ENCODE measurements at regions not wholly inside any gene's neighbourhood (a gene's known extent, or its start where the extent isn't known, plus 50 kb on each side); places are given as distances from the start of the nearest gene placed in this dataset.

- no peak for DNase-seq (ENCODE audit: low read depth in 1 of 2, low spot score in 1 of 2)
These were observed 555.9 kb downstream of the MIAT start for GRCh38 chr22:27213294-27213693.

DNA sequence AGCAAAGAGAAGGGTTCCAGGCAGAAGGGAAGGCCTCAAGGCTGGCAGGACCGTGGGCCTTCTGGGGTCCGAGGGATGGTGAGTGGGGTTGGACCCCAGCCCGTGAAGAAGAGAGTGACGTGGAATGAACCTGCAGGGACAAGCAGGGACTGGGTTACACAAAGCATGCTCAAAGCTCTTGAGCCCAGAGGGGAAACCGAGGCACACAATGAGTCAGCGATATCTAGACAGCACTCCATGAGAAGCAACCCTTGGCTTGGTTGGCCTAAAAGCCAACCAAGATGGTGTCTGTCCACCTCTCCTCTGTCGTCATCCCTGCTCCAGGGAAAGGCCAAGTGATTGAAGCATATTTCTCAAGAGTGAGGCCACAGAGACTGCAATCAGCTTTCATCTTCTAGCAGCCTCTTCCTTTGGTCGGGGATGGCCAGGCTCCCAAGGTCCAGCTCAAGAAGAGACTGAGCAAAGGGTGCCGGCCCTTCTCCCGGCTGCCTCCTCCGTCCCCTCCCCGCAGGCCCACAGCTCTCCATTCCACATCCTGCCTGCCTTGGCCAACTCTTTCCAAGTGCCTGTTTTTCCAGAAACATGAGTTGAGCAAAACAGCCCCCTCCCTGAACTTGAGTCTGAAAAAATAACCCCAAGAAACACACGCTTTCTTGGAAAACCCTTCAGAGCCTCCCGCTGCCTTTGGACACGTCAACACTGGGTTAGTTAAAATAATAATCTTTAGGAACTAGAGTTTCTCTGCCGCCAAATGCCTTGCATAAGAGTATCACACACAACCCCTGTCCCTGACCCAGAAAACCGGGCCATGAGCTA is 556.6 kb downstream of the MIAT start:
- DNase-seq (ENCODE audit: low read depth in 1 of 2, low spot score in 1 of 2): no peak

DNA sequence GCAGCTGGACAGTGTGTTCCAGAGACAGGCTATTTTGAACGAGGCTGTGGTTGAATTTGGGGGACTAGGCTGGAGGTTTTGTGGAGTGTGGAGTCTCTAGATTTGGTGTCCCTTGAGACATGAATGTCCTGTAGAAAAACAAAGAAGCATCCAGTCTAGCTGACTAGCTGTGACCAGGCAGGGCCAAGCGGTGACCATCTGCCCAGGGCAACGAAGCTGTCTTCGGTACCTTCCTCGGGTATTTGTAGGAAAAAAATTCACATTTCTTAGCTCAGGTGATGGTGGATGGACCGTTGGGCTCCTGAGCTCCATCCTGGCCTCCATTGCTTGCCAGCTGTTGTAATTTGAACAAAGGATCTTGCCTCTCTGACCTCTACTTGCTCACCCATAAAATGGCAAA is 557.3 kb downstream of the MIAT start:
- no peak for DNase-seq (ENCODE audit: low read depth in 1 of 2, low spot score in 1 of 2)

- DNase-seq (ENCODE audit: low read depth in 1 of 2, low spot score in 1 of 2): no peak
These were observed 558.5 kb downstream of the MIAT start for GRCh38 chr22:27215871-27216270.

DNA sequence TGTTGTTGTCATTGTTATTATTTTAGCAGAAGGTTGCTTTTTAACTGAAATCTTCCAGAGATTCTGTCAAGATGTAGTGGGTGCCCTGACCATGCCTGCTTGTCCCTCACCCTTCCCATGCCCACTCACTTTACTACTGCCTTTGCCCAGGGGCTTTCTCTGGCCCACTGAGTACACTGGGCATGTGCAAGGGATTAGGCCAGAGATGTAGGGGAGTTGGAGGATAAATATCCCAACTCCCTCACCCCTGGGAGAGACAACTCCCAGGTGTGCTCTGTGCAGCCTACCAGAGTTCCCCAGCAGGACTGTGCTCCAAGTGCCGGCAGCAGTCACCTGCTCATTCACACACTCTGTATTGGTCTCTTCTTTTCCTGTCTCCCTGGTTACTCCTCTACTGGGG is 559.1 kb downstream of the MIAT start:
- DNase-seq (ENCODE audit: low read depth in 1 of 2, low spot score in 1 of 2): no peak

DNA sequence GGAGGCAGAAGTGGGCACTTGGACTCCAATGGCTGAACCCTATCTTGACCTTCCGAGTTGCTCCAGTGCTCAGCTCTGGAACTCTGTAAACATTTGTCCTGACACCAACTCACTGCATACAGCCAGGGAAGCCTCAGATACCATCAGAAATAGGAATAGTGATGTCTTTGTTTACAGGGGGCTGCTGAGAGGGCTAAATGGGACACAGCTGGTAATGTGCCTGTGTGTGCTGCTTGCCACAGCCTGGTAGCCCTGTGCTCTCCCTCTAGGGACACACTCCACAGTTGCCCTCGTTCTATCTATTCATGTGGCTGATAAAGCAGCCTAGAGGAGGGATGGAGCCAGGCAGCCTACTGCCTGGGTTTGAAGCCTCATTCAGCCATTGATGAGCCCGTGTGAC is 559.8 kb downstream of the MIAT start:
- no peak for DNase-seq (ENCODE audit: low read depth in 1 of 2, low spot score in 1 of 2)

- no peak for DNase-seq (ENCODE audit: low read depth in 1 of 2, low spot score in 1 of 2)
These were observed 560.9 kb downstream of the MIAT start for GRCh38 chr22:27218012-27218920.

- DNase-seq (ENCODE audit: low read depth in 1 of 2, low spot score in 1 of 2): no peak
These were observed 561.6 kb downstream of the MIAT start for GRCh38 chr22:27219036-27219435.

DNA sequence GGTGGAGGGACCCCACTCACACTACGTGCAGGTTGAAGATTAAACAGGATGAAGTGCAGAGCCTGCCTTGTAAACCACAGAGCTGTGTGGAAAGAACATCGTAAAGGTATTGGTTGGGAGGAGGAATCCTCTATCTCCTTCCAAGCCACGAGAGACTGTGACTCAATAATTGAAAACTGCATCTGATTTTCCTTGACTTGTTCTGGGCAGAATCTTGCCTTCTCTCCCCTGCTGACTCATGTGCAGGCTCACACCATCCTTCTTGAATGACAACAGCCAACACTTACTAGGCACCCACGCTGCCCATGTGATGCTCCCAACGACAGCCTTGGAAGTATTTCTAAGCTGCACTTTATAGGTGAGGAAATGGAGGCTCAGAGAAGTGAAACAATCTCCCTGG is 563.0 kb downstream of the MIAT start:
- DNase-seq (ENCODE audit: low read depth in 1 of 2, low spot score in 1 of 2): no peak

DNA sequence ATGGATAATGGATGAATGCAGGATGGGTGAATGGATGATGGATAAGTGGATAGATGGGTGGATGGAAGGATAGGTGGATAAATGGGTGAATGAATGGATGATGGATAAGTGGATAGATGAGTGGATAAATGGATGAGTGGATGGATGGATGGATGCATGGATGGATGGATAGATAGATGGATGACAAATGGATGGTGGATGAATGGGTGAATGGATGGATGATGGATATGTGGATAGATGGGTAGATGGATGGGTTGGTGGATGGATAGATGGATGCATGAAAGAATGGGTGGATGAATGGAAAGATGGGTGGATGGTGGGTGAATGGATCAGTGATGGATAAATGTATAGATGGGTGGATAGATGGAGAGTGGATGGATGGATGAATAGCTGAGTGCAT is 564.8 kb downstream of the MIAT start:
- no peak for DNase-seq (ENCODE audit: low read depth in 1 of 2, low spot score in 1 of 2)

GRCh38 chr22:27223317-27224177 is 566.2 kb downstream of the MIAT start:
- DNase-seq (ENCODE audit: low read depth in 1 of 2, low spot score in 1 of 2): no peak

GRCh38 chr22:27224485-27225374 is 567.3 kb downstream of the MIAT start:
- no peak for DNase-seq (ENCODE audit: low read depth in 1 of 2, low spot score in 1 of 2)

GRCh38 chr22:27226666-27227065 is 569.3 kb downstream of the MIAT start:
- DNase-seq (ENCODE audit: low read depth in 1 of 2, low spot score in 1 of 2): no peak

GRCh38 chr22:27228771-27229170 is 571.4 kb downstream of the MIAT start:
- DNase-seq (ENCODE audit: low read depth in 1 of 2, low spot score in 1 of 2): no peak

DNA sequence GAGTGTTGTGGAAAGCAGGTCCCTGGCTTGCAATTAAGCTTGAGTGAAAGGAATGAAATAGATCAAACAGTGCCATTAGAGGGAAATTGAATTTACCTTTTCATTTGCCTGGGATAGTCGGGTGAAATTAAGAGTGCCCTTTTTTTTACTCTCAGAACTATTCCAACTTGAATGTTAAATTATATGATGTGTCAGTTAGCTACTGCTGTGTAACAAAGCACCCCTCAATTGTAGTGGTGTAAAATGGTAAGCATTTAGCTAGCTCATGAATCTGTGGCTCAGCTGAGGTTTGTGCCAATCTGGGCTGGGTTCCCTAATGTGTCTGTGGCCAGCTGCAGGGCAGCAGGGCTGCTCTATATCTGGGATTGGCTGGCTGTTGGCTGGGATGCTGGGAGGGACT is 571.4 kb downstream of the MN1 start:
- DNase-seq (ENCODE audit: low read depth in 1 of 2, low spot score in 1 of 2): no peak

DNA sequence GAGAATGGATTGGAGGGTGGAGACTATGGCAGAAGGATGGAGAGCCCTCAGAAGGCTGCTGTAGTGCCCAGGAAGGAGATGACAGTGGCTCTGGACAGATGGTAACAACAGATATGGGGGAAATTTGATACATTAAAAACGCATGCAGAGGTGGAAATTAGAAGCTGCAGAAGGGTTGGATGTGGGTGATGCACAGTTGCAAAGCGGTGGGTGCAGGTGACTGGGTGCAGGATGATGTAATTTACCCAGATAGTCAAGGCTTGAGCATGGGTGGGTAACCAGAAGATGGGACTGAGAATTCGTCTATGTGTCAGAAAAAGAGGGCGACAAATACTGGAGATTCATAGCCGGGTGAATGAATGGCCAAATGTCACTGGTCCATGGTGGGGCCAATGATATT is 570.3 kb downstream of the MN1 start:
- no peak for DNase-seq (ENCODE audit: low read depth in 1 of 2, low spot score in 1 of 2)

DNA sequence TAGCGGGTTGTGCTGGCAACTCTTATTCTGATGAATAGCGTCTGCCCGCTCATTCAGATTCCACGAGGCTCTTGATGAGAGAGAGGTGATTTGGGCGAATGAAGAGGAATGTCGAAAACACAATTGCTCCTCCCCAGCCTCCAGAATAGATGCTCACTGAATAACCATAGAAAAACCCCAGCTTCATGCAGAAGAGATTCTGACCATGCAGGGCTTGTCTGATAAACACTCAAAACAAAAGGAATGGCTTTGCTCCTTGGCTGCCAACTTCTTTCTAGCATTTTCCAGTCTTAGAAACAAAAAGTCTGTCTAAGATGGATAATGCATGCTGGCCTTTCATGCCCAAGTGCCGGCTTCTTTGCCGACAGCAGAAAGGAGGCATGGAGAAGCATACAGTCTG is 569.5 kb downstream of the MN1 start:
- DNase-seq (ENCODE audit: low read depth in 1 of 2, low spot score in 1 of 2): no peak

GRCh38 chr22:27237080-27237741 is 564.3 kb downstream of the MN1 start:
- no peak for DNase-seq (ENCODE audit: low read depth in 1 of 2, low spot score in 1 of 2)

GRCh38 chr22:27238935-27239510 is 562.5 kb downstream of the MN1 start:
- DNase-seq (ENCODE audit: low read depth in 1 of 2, low spot score in 1 of 2): no peak

All from stimulated activated CD4-positive, alpha-beta T cell treated with anti-CD3 and anti-CD28 coated beads, Interleukin-15, amount 100 ng/mL, for 1 hour (primary cell).